ENCODE measurements at regions not wholly inside any gene's neighbourhood (a gene's known extent, or its start where the extent isn't known, plus 50 kb on each side); places are given as distances from the start of the nearest gene placed in this dataset.

DNA sequence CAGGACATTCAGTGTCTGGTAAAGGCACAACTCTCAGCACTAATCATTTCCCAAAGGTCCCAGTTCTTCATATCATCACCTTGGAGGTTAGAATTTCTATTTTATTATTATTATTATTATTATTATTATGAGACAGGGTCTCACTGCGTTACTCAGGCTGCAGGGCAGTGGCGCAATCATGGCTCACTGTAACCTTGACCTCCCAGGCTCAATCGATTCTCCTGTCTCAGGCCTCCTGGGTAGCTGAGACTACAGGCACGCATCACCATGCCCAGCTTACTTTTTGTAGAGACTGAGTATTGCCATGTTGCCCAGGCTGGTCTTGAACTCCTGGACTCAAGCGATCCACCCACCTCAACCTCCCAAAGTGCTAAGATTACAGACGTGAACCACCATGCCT is 91.8 kb upstream of the DOCK1 start:
- Mint-ChIP-seq H3K36me3 (ENCODE audit: low read depth) (no peaks in the 10 kb centered on the region), H3K27ac (no peak overlapping the region), H3K4me1 (ENCODE audit: low read depth) (no peaks in the 10 kb centered on the region), H3K27me3 (no peaks in the 10 kb centered on the region), H3K4me3 (no peak overlapping the region), H3K9me3 (peaks cover 9% of the 10 kb centered on the region)
- ATAC-seq (no peak), DNase-seq (no peak)
- intact Hi-C loops (cut with micrococcal nuclease), result no loop called here
- no peak for TF ChIP-seq CTCF (IDR thresholded peaks at IDR 0.05)
- ChIA-PET CTCF (no interaction called here), POLR2A (no interaction called here)

DNA sequence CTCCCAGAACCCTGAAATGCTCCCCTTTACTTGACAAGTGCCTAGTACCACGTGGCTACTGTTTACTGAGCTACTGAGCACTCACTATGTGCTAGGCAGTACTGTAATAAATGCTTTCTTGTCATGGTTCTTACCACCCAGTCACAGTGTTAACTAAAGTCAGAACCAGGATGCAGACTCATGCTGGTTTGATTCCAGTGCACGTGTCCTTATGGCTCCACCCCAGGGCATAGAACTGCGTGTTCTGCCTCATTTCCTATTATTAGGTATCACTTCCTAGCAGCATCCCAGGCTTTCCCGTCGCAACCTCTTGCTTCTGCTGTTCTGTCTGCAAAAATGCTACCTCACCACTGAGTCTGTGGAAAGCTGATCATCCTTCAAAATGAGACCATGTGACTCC is 71.7 kb upstream of the DOCK1 start:
- Mint-ChIP-seq H3K27ac (no peak overlapping the region), H3K27me3 (no peaks in the 10 kb centered on the region), H3K9me3 (peaks cover 4% of the 10 kb centered on the region), H3K4me1 (ENCODE audit: low read depth) (no peaks in the 10 kb centered on the region), H3K4me3 (no peak overlapping the region), H3K36me3 (ENCODE audit: low read depth) (no peaks in the 10 kb centered on the region)
- ChIA-PET POLR2A (no interaction called here), CTCF (no interaction called here)
- intact Hi-C loops (cut with micrococcal nuclease), result no loop called here
- TF ChIP-seq CTCF (IDR thresholded peaks at IDR 0.05), result no peak
- ATAC-seq, result no peak
- DNase-seq, result no peak

DNA sequence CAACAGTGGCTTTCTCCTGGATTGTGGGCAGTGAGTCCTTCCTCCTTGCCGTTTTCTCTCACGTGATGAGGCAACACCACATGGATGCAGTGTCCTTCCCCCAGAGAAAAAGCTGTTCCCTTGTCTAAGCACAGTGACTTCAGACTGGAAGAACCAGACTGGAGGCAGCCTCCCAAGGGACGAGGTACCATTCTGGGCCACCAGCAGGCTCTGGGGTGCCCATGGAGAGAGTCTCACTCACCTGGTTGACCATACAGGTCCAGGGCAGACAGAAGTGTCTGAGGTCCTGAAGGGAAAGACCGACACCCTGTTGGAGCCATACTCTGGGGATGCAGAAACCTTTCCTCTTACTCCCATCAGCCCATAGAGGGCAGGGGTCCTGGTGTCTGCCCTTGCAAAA is 69.2 kb upstream of the DOCK1 start:
- Mint-ChIP-seq H3K36me3 (ENCODE audit: low read depth) (no peaks in the 10 kb centered on the region), H3K4me3 (no peak overlapping the region), H3K9me3 (no peaks in the 10 kb centered on the region), H3K4me1 (ENCODE audit: low read depth) (no peaks in the 10 kb centered on the region), H3K27ac (no peak overlapping the region), H3K27me3 (no peaks in the 10 kb centered on the region)
- no peak for TF ChIP-seq CTCF (IDR thresholded peaks at IDR 0.05)
- intact Hi-C loops (cut with micrococcal nuclease), result no loop called here
- no peak for ATAC-seq
- ChIA-PET POLR2A (no interaction called here), CTCF (no interaction called here)
- DNase-seq, result no peak

- no peak for TF ChIP-seq CTCF (IDR thresholded peaks at IDR 0.05)
- Mint-ChIP-seq H3K4me3 (no peak overlapping the region), H3K4me1 (ENCODE audit: low read depth) (no peaks in the 10 kb centered on the region), H3K27me3 (no peaks in the 10 kb centered on the region), H3K9me3 (peaks cover 1% of the 10 kb centered on the region), H3K36me3 (ENCODE audit: low read depth) (no peaks in the 10 kb centered on the region), H3K27ac (no peak overlapping the region)
- CTCF ChIA-PET, result no interaction called here
- ATAC-seq, result no peak
- POLR2A ChIA-PET, result no interaction called here
- intact Hi-C loops (cut with micrococcal nuclease), result no loop called here
- DNase-seq, result no peak
Observed at GRCh38 chr10:126838316-126838715, 66.9 kb upstream of the DOCK1 start.

GRCh38 chr10:126839094-126839761 is 66.0 kb upstream of the DOCK1 start:
- ATAC-seq, result no peak
- H3K36me3 Mint-ChIP-seq (ENCODE audit: low read depth), result no peaks in the 10 kb centered on the region
- ChIA-PET CTCF (interaction anchor here (0.9 kb wide), 1 partner anchor 9 kb away, joined by 3 read pairs; no protein-coding TSS in a partner anchor), POLR2A (no interaction called here)
- no peak overlapping the region for H3K4me3 Mint-ChIP-seq
- H3K4me1 Mint-ChIP-seq (ENCODE audit: low read depth), result no peaks in the 10 kb centered on the region
- DNase-seq, result no peak
- TF ChIP-seq CTCF (IDR thresholded peaks at IDR 0.05), result no peak
- intact Hi-C loops (cut with micrococcal nuclease), result no loop called here
- no peaks in the 10 kb centered on the region for H3K27me3 Mint-ChIP-seq
- peaks cover 1% of the 10 kb centered on the region for H3K9me3 Mint-ChIP-seq
- no peak overlapping the region for H3K27ac Mint-ChIP-seq

Measured in activated CD8-positive, alpha-beta T cell treated with anti-CD3 and anti-CD28 coated beads for 36 hours (primary cell).